ENCODE measurements at regions not wholly inside any gene's neighbourhood (a gene's known extent, or its start where the extent isn't known, plus 50 kb on each side); places are given as distances from the start of the nearest gene placed in this dataset.
A peak's percentile ranks its signal among the peaks of the same experiment; 100 is the strongest.
"Not testable (repeated sequence)": the region's sequence is repeated elsewhere in the genome, so short reads cannot be mapped to it uniquely, and the experiment has no call there.

DNA sequence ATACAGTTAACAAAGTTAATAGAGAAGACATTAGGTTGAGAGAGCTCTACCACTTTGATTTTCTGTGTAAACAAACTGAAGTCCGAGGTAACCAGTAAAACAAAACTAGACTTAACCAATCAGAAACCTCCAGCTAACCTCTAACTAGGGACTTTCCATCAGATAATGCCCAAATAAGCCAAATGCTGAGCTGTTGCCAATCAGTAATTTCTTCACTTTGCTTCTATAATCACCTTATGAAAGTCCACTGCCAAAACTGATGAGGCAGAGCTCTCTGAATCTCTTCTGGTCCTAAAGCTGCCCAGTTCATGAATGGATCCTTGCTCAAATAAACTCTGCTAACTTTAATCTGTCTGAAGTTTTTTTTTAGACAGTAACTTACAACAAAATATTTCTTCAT, 448.0 kb upstream of the NECTIN3 start:
- intact Hi-C loops (cut with micrococcal nuclease): no loop called here
- no peaks in the 10 kb centered on the region for H3K36me3 Mint-ChIP-seq
- no peak for DNase-seq
- TF ChIP-seq, protein P1, sequence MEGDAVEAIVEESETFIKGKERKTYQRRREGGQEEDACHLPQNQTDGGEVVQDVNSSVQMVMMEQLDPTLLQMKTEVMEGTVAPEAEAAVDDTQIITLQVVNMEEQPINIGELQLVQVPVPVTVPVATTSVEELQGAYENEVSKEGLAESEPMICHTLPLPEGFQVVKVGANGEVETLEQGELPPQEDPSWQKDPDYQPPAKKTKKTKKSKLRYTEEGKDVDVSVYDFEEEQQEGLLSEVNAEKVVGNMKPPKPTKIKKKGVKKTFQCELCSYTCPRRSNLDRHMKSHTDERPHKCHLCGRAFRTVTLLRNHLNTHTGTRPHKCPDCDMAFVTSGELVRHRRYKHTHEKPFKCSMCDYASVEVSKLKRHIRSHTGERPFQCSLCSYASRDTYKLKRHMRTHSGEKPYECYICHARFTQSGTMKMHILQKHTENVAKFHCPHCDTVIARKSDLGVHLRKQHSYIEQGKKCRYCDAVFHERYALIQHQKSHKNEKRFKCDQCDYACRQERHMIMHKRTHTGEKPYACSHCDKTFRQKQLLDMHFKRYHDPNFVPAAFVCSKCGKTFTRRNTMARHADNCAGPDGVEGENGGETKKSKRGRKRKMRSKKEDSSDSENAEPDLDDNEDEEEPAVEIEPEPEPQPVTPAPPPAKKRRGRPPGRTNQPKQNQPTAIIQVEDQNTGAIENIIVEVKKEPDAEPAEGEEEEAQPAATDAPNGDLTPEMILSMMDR (IDR thresholded peaks at IDR 0.05): no peak
- no peak overlapping the region for H3K4me3 Mint-ChIP-seq
- no peak overlapping the region for H3K27ac Mint-ChIP-seq
- no peaks in the 10 kb centered on the region for H3K27me3 Mint-ChIP-seq (ENCODE audit: low read depth in 2 of 2)
- Histone ChIP-seq H3K4me3 (ENCODE audit: low read length) (no peak overlapping the region), H3K27me3 (ENCODE audit: control insufficient read depth, insufficient read depth, low read length) (no peaks in the 10 kb centered on the region), H3K27ac (ENCODE audit: low read length) (no peak overlapping the region), H3K4me1 (ENCODE audit: control insufficient read depth, insufficient read depth, low read length) (peaks cover 3% of the 10 kb centered on the region), H3K9me3 (ENCODE audit: control insufficient read depth, insufficient read depth, low read length) (no peaks in the 10 kb centered on the region), H3K36me3 (ENCODE audit: control insufficient read depth, insufficient read depth, low read length) (no peaks in the 10 kb centered on the region)
- H3K9me3 Mint-ChIP-seq: peaks cover 0 to 4% of the 10 kb centered on the region in 2 donors
- ATAC-seq: peak in 2 of 3 donors; percentile 21 to 40
- 42% methylated on average over 1 of the region's 1 CpG for WGBS (ENCODE audit: insufficient coverage)
- peaks cover 8 to 9% of the 10 kb centered on the region in 2 donors for H3K4me1 Mint-ChIP-seq

DNA sequence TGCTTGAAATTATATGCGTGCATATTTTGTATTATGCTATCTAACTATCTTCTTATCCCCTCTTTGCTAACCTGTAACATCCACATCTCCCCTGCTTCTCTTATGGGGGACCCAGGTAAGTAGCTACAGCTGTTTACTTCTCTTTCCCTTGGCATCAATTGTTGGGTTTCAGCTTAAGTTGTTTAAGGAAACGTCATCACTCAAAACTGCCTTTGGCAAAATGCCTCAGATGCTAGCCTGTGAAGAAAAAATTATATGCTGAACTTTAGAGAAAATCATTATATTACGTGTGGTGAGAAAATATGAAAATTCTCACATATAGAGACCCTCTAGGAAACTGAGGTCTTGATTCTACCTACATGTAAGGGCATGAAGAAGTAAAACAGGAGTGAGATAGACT, 447.0 kb upstream of the NECTIN3 start:
- Mint-ChIP-seq H3K27ac (no peak overlapping the region), H3K9me3 (peaks cover 0 to 4% of the 10 kb centered on the region in 2 donors), H3K4me3 (no peak overlapping the region), H3K36me3 (no peaks in the 10 kb centered on the region), H3K27me3 (ENCODE audit: low read depth in 2 of 2) (no peaks in the 10 kb centered on the region), H3K4me1 (peaks cover 8 to 9% of the 10 kb centered on the region in 2 donors)
- TF ChIP-seq, protein P1 (IDR thresholded peaks at IDR 0.05): no peak
- Histone ChIP-seq H3K27me3 (ENCODE audit: control insufficient read depth, insufficient read depth, low read length) (no peaks in the 10 kb centered on the region), H3K4me1 (ENCODE audit: control insufficient read depth, insufficient read depth, low read length) (peaks cover 3% of the 10 kb centered on the region), H3K27ac (ENCODE audit: low read length) (no peak overlapping the region), H3K4me3 (ENCODE audit: low read length) (no peak overlapping the region), H3K36me3 (ENCODE audit: control insufficient read depth, insufficient read depth, low read length) (no peaks in the 10 kb centered on the region), H3K9me3 (ENCODE audit: control insufficient read depth, insufficient read depth, low read length) (no peaks in the 10 kb centered on the region)
- whole genome bisulfite sequencing (ENCODE audit: insufficient coverage): 100% methylated on average over 2 of the region's 3 CpGs
- ATAC-seq (no peak), DNase-seq (no peak)
- intact Hi-C loops (cut with micrococcal nuclease): no loop called here

DNA sequence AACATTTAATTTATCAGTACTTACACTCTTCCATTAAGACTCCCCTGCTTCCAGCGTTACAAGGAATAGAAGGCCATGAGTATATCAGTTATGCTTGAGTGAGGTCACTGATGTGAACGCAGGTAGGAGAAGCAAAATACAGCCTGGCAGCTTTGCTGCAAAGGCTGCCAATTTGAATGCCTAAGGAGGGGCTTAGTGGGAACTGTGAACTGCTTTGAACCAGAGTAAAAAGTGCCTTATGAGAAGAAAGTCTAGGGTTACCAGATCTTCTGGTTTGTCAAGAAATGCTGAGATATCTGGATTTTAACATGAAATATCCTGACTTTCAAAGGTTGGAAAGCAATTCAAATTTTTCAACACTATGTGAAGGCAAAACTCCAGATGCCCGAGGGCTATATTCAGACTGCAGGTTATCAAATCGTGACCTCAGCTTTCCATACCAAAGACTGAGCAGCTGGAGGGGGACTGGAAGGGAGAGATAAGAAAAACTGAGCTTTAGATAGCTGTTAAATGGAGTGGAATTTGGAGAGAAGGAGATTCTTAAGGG, 446.3 kb upstream of the NECTIN3 start:
- Histone ChIP-seq H3K4me3 (ENCODE audit: low read length) (no peak overlapping the region), H3K4me1 (ENCODE audit: control insufficient read depth, insufficient read depth, low read length) (peaks cover 3% of the 10 kb centered on the region), H3K27ac (ENCODE audit: low read length) (no peak overlapping the region), H3K9me3 (ENCODE audit: control insufficient read depth, insufficient read depth, low read length) (no peaks in the 10 kb centered on the region), H3K36me3 (ENCODE audit: control insufficient read depth, insufficient read depth, low read length) (no peaks in the 10 kb centered on the region), H3K27me3 (ENCODE audit: control insufficient read depth, insufficient read depth, low read length) (no peaks in the 10 kb centered on the region)
- TF ChIP-seq, protein P1 (IDR thresholded peaks at IDR 0.05): no peak
- WGBS (ENCODE audit: insufficient coverage): 88% methylated on average over 4 of the region's 4 CpGs
- intact Hi-C loops (cut with micrococcal nuclease): no loop called here
- Mint-ChIP-seq H3K9me3 (peaks cover 0 to 2% of the 10 kb centered on the region in 2 donors), H3K4me1 (peaks cover 8 to 9% of the 10 kb centered on the region in 2 donors), H3K36me3 (no peaks in the 10 kb centered on the region), H3K4me3 (no peak overlapping the region), H3K27ac (peak overlapping the region; percentile 28 to 37), H3K27me3 (ENCODE audit: low read depth in 2 of 2) (no peaks in the 10 kb centered on the region)
- DNase-seq (no peak), ATAC-seq (no peak)

DNA sequence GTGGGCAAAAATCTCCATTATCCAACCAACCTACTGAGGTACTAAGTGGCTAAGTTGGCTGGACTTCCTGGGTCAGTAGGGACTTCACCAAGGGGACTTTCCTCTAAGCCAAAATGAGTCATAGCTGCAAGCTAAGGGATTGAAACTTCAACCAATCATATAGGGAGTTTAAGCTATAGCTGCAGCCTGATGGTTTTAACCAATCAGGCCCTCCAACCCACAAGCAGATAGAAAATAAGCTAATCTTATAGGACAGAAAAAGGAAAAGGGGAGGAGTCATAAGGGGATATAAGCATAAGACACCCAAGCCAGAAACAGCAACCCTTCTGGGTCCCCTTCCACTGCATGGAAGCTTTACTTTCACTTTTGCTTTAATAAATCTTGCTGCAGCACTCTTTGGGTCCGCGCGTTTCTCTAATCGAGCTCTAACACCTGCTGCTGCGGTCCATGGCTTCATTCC, 444.9 kb upstream of the NECTIN3 start:
- H3K4me1 ChIP-seq (ENCODE audit: control insufficient read depth, insufficient read depth, low read length); H3K27me3 Mint-ChIP-seq (ENCODE audit: low read depth in 2 of 2); H3K9me3 Mint-ChIP-seq; H3K4me1 Mint-ChIP-seq; H3K36me3 ChIP-seq (ENCODE audit: control insufficient read depth, insufficient read depth, low read length); intact Hi-C loops (cut with micrococcal nuclease); H3K9me3 ChIP-seq (ENCODE audit: control insufficient read depth, insufficient read depth, low read length); H3K27me3 ChIP-seq (ENCODE audit: control insufficient read depth, insufficient read depth, low read length); H3K36me3 Mint-ChIP-seq: not testable (repeated sequence)
- Mint-ChIP-seq H3K4me3 (peak overlapping the region; percentile 78), H3K27ac (peak overlapping the region; percentile 37 to 79)
- Histone ChIP-seq H3K4me3 (ENCODE audit: low read length) (peak overlapping the region; percentile 11), H3K27ac (ENCODE audit: low read length) (peak overlapping the region; percentile 45)
- peak in 1 of 2 donors; percentile 36 for DNase-seq
- 34% methylated on average over 5 of the region's 5 CpGs for WGBS (ENCODE audit: insufficient coverage)
- peak; percentile 43 to 71 (median 64) for ATAC-seq
